ENCODE measurements at regions not wholly inside any gene's neighbourhood (a gene's known extent, or its start where the extent isn't known, plus 50 kb on each side); places are given as distances from the start of the nearest gene placed in this dataset.
"Not testable (repeated sequence)": the region's sequence is repeated elsewhere in the genome, so short reads cannot be mapped to it uniquely, and the experiment has no call there.

DNA sequence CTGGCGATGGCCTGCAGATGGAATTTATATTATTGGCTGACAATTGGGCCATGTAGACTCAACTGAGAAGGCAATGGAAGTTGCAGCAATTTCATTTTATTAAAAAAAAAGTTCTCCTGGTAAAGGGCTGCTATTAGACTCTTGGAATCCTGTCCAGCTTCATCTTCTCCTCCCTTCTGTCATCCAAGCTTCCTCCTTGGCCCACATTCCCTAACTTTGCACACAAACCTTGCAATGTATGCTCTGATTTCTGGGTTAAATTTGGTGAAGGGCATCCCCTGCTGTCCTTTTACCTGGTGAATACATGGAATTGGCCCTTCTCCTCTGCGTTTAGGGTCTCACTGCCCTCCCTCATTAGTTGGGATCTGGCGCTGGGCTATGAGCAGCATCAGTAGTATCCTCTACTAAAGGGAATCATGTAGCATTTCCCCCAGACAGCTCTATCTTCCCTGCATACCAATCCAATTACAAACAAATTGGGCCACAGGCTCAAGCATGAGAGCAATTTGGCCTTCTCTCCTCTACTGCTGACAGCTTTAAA, 336.9 kb downstream of the BMP4 start:
- TF ChIP-seq, protein P1, sequence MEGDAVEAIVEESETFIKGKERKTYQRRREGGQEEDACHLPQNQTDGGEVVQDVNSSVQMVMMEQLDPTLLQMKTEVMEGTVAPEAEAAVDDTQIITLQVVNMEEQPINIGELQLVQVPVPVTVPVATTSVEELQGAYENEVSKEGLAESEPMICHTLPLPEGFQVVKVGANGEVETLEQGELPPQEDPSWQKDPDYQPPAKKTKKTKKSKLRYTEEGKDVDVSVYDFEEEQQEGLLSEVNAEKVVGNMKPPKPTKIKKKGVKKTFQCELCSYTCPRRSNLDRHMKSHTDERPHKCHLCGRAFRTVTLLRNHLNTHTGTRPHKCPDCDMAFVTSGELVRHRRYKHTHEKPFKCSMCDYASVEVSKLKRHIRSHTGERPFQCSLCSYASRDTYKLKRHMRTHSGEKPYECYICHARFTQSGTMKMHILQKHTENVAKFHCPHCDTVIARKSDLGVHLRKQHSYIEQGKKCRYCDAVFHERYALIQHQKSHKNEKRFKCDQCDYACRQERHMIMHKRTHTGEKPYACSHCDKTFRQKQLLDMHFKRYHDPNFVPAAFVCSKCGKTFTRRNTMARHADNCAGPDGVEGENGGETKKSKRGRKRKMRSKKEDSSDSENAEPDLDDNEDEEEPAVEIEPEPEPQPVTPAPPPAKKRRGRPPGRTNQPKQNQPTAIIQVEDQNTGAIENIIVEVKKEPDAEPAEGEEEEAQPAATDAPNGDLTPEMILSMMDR (conservative IDR thresholded peaks at IDR 0.05; ENCODE audit: low read depth, low read length): no peak
- H3K4me3 ChIP-seq (ENCODE audit: low read depth, low read length): no peak overlapping the region
- peak; percentile 26 for DNase-seq (ENCODE audit: low read depth)

DNA sequence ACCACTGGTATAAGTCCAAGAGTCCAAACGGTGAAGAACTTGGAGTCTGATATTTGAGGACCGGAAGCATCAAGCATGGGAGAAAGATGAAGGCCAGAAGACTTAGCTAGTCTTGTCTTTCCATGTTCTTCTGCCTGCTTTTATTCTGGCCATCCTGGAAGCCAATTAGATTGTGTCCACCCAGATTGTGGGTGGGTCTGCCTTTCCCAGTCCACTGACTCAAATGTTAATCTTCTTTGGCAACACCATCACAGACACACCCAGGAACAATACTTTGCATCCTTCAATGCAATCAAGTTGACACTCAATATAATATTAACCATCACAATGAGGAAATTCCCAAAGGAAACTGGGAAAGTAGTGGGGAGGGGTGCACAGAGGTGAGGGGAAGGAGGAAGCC, 340.1 kb downstream of the BMP4 start:
- not testable (repeated sequence) for DNase-seq (ENCODE audit: low read depth)

DNA sequence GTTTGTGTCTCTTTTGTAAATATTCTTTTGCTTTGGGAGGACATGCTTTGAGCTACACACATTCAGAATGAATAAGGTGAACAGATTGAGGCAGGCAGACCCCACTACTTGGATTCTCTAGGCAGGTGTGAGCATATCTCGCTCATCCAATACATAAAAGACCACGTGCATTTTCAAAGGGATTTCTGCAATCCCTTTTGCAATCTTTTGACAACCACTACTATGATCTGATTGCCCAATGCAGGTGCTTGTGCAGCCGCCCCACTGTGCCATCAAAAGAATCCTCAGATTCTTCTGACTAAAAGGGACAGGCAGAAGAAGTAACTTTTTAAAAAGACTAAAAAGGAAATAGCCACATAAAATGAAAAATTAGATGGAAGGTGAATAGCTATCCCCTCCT, 341.4 kb downstream of the BMP4 start:
- TF ChIP-seq, protein P1 (conservative IDR thresholded peaks at IDR 0.05; ENCODE audit: low read depth, low read length): no peak
- no peak overlapping the region for H3K4me3 ChIP-seq (ENCODE audit: low read depth, low read length)
- DNase-seq (ENCODE audit: low read depth): no peak

More for the DNA sequence above, 340.1 kb downstream of the BMP4 start:
- not testable (repeated sequence) for H3K4me3 ChIP-seq (ENCODE audit: low read depth, low read length)

DNA sequence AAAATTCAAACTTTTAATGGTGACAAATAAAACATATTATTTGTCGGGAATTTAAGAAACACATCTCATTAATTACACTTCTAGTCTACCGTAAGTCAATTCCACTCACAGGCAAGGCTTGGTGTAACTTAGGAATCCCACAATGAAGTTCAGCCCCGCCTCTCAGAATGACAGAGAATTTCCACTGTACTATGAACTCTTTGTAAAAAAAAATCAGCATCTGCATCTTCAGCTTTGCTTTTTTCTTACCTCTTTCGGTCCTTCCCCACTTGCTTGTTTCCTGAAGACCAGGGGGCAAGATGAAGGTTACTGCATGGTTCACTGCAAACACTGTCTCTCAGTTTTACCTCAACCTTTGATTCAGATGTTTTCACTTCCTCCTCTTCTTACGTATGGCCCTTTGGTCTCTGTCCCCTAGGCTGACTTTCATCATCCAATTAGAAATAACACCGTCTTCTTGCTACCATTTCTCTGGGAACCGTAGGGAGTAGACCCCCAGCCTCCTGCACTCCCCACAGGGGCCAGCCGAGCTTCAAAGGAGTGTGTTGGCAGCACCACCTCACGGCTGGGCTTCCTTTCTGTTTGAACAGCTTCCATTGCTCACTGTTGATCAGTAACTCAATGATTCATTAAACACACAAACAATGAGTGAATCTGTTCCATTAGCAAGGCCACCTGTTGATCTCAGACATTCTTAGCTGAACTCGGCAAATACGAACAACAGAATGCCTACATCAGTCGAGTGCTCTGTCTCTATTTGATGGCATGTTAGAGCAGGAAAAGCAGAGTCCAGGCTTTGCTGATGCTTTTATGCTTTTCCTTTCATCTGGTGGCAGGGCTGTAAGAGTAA, 343.0 kb downstream of the BMP4 start:
- H3K4me3 ChIP-seq (ENCODE audit: low read depth, low read length): no peak overlapping the region
- TF ChIP-seq, protein P1 (conservative IDR thresholded peaks at IDR 0.05; ENCODE audit: low read depth, low read length): no peak
- DNase-seq (ENCODE audit: low read depth): peak; percentile 28

DNA sequence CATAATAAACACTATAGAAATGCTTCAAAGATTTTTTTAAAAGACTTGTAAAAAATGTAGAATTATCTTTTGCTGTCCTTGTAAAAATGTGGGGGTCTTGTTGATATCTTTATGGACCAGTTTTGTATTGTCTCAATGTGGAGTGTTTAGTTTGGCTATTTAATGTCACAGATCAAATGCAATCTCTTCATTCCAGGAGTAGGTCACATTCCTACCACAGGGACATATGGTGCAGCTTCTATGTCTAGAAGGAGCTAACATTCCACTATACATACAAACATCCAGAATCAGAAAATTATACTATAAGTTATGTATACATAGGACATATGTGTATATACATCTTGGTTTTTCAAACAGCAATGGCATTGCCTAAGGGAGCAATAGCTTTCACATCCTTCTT, 345.7 kb downstream of the BMP4 start:
- no peak overlapping the region for H3K4me3 ChIP-seq (ENCODE audit: low read depth, low read length)
- TF ChIP-seq, protein P1 (conservative IDR thresholded peaks at IDR 0.05; ENCODE audit: low read depth, low read length): no peak
- no peak for DNase-seq (ENCODE audit: low read depth)

DNA sequence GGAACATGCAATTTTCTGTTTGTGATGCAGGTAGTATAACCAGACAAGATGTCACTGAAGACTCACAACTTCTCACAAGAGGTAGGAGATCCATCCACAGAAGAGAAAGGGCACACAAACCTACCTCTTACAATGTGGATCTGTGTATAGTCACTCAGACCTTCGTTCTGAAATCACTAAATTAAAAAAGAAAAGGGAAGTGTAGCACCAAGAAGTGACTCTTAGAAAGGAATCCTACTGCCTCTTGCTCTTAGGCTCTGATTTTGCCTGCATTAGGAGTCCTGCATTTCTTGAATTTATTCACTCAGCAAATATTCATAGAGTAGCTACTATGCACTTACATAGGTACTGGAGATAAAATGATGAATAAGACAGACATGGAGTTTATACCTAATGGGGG, 347.6 kb downstream of the BMP4 start:
- no peak overlapping the region for H3K4me3 ChIP-seq (ENCODE audit: low read depth, low read length)
- no peak for DNase-seq (ENCODE audit: low read depth)
- TF ChIP-seq, protein P1 (conservative IDR thresholded peaks at IDR 0.05; ENCODE audit: low read depth, low read length): no peak

DNA sequence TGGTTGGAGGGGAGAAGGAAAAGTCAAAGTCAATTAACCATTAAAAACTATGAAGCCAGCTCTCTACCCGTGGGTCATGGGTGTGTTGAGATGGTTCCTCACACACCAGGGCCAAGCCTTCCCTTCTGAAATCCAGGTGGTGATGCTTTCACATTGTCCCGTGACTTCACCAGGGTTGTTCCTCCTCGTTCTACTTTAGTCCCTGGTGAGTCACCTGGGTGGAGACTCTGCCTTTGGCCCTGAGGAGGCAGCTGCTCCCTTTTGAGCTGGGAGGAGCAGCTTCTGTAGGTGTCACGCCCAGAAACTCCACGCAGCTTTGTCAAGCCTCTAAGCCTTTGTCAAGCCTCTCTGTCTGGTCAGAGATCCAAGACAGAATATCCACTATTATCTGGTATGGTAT, 348.3 kb downstream of the BMP4 start:
- DNase-seq (ENCODE audit: low read depth): no peak
- no peak overlapping the region for H3K4me3 ChIP-seq (ENCODE audit: low read depth, low read length)
- TF ChIP-seq, protein P1 (conservative IDR thresholded peaks at IDR 0.05; ENCODE audit: low read depth, low read length): no peak

Data from choroid plexus epithelial cell (primary cell).